ENCODE measurements at regions not wholly inside any gene's neighbourhood (a gene's known extent, or its start where the extent isn't known, plus 50 kb on each side); places are given as distances from the start of the nearest gene placed in this dataset.

DNA sequence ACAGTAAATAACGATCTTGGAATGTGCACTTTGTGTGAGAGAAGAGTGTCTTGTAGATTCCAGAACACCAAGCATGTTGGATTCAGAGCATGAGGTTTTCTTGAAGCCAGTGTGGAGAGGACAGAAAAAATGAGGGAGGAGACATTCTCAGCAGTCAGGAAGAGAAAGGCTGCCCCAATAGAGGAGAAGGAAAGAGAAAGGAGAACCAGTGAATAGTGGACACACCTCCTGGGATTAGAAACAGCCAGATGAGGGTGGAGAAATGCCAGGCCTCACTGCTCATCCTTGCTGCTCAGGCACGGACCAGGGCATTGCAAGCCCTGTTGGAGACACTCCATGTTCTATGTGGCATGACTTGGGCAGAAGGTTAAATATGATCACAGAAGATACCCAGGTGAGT lies 69.0 kb upstream of the KAZN start:
- Histone ChIP-seq H3K4me1 (ENCODE audit: low read depth) (no peaks in the 10 kb centered on the region), H3K36me3 (ENCODE audit: low read depth) (no peaks in the 10 kb centered on the region), H3K4me3 (no peak overlapping the region), H3K9me3 (no peaks in the 10 kb centered on the region)
- DNase-seq (no peak), ATAC-seq (no peak)
- intact Hi-C loops (cut with DNase I, micrococcal nuclease) = no loop called here
- TF ChIP-seq, protein P1, sequence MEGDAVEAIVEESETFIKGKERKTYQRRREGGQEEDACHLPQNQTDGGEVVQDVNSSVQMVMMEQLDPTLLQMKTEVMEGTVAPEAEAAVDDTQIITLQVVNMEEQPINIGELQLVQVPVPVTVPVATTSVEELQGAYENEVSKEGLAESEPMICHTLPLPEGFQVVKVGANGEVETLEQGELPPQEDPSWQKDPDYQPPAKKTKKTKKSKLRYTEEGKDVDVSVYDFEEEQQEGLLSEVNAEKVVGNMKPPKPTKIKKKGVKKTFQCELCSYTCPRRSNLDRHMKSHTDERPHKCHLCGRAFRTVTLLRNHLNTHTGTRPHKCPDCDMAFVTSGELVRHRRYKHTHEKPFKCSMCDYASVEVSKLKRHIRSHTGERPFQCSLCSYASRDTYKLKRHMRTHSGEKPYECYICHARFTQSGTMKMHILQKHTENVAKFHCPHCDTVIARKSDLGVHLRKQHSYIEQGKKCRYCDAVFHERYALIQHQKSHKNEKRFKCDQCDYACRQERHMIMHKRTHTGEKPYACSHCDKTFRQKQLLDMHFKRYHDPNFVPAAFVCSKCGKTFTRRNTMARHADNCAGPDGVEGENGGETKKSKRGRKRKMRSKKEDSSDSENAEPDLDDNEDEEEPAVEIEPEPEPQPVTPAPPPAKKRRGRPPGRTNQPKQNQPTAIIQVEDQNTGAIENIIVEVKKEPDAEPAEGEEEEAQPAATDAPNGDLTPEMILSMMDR (IDR thresholded peaks at IDR 0.05) = no peak

GRCh38 chr1:14531519-14531918 lies 67.0 kb upstream of the KAZN start:
- Histone ChIP-seq H3K36me3 (ENCODE audit: low read depth) (no peaks in the 10 kb centered on the region), H3K4me1 (ENCODE audit: low read depth) (no peaks in the 10 kb centered on the region), H3K9me3 (no peaks in the 10 kb centered on the region), H3K4me3 (no peak overlapping the region)
- TF ChIP-seq, protein P1 (IDR thresholded peaks at IDR 0.05) = no peak
- intact Hi-C loops (cut with DNase I, micrococcal nuclease) = no loop called here
- DNase-seq (no peak), ATAC-seq (no peak)

GRCh38 chr1:14535619-14536355 lies 62.7 kb upstream of the KAZN start:
- DNase-seq = peak in 1 of 3 donors; percentile 17
- ATAC-seq = peak; percentile 81
- TF ChIP-seq, protein P1 (IDR thresholded peaks at IDR 0.05) = no peak

GRCh38 chr1:14538335-14538734 lies 60.1 kb upstream of the KAZN start:
- intact Hi-C loops (cut with DNase I, micrococcal nuclease) = no loop called here
- no peaks in the 10 kb centered on the region for H3K36me3 ChIP-seq (ENCODE audit: low read depth)
- no peak overlapping the region for H3K4me3 ChIP-seq
- ATAC-seq (no peak), DNase-seq (no peak)
- H3K4me1 ChIP-seq (ENCODE audit: low read depth) = no peaks in the 10 kb centered on the region
- TF ChIP-seq, protein P1 (IDR thresholded peaks at IDR 0.05) = no peak
- H3K9me3 ChIP-seq = no peaks in the 10 kb centered on the region

More at GRCh38 chr1:14535619-14536355, 62.7 kb upstream of the KAZN start:
- Histone ChIP-seq H3K9me3 (no peaks in the 10 kb centered on the region), H3K4me3 (no peak overlapping the region), H3K4me1 (ENCODE audit: low read depth) (no peaks in the 10 kb centered on the region), H3K36me3 (ENCODE audit: low read depth) (no peaks in the 10 kb centered on the region)
- intact Hi-C loops (cut with DNase I, micrococcal nuclease) = no loop called here

- no peaks in the 10 kb centered on the region for H3K36me3 ChIP-seq (ENCODE audit: low read depth)
- no peak for ATAC-seq
- no peak for DNase-seq
Measured at GRCh38 chr1:14539309-14539708, 59.2 kb upstream of the KAZN start.

More at GRCh38 chr1:14539309-14539708, 59.2 kb upstream of the KAZN start:
- Histone ChIP-seq H3K4me3 (no peak overlapping the region), H3K4me1 (ENCODE audit: low read depth) (no peaks in the 10 kb centered on the region), H3K9me3 (no peaks in the 10 kb centered on the region)
- intact Hi-C loops (cut with DNase I, micrococcal nuclease) = no loop called here
- TF ChIP-seq, protein P1 (IDR thresholded peaks at IDR 0.05) = no peak

Measured in mucosa of descending colon (tissue), 3 donors.